IPS DF 19.7 (cell line): ENCODE measurements at regions not wholly inside any gene's neighbourhood (a gene's known extent, or its start where the extent isn't known, plus 50 kb on each side); places are given as distances from the start of the nearest gene placed in this dataset.

ENCODE experiments used
- DNase-seq: peaks from one replicate; pipeline ENCODE4 v3.0.0-alpha.2; 2013; ENCODE audit warnings: low read depth, low spot score

DNA sequence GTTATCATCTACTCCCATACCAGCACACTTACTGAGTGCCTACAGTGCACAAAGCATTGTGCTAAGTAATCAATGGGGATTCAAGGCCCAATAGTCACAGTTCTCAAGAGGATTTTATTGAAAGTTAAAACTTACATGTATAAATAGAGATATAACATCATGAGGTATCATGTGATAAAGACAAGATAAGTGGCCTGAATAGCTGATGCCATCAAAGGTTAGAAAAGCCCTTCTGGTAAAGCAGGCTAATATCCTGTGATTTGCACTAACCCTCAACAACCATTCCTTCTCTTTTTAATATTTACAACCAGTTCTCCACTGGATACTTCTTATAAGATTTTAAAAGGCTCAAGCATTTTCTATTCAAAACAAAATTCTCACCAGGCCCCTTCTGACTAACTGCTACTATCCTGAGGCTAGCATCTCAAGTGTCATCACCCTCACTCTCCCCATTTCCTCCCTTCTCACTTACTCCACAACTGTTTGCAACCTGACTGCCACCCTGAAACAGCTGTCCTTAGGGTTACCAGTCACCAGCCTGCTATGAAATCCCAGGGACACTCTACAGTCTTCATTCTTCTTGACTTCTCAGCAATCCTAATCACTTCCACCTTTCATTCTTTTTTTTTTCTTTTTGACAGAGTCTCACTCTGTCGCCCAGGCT is 377.9 kb downstream of the ENC1 start:
- no peak for DNase-seq

DNA sequence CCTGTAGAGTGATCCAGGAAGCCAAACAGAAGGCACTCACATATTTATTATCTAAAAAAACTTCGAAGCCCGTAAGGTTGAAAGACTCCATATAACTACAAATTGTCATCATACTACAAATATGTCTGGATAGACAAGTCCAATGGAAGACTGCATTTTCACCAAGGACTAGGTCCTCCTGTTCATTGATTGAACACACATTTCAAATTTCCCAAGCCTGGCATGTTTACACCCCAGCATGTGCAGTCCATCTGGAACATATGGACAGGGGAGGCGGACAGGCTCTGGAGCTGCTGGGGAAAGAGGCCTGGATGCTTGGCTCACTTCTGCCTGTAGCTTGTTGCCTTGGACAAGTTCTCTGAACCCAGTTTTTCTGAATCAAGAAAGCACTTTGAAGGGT is 378.7 kb downstream of the ENC1 start:
- no peak for DNase-seq

DNA sequence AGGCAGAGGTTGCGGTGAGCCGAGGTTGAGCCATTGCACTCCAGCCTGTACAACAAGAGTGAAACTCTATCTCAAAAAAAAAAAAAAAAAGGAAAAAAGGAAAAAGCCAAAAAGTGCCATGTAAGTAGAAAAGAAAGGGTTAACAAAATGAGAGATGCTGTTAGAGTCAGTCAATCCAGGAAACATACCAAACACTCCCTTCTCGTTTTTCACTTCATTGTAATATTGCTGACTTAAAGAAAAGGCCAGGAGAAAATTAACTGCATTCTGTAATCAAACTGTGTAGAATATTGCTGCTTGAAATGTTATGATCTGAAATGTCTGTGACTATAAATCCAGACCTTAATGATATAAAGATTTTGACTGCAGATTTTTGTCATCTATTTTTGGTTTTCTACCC is 379.1 kb downstream of the ENC1 start:
- DNase-seq: no peak

DNA sequence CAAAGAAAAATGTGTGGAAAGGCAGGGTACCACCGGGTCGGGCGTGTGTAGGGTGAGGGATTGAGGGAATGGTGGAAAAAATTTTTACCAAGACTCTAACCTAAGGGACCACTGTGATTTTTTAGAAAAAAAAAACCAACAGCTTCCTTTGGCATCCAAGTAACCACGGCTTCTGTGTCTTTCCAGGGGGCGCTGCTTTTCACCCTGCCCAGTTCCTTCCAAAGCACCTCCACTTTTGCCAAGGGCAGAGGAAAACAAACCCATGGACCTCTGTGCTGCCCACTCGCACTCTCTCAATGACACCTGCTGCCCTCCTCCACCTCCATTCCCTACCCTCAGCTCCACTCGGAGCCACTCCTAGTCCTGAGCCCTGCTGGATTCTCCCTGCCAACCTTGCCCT is 381.0 kb downstream of the ENC1 start:
- no peak for DNase-seq

DNA sequence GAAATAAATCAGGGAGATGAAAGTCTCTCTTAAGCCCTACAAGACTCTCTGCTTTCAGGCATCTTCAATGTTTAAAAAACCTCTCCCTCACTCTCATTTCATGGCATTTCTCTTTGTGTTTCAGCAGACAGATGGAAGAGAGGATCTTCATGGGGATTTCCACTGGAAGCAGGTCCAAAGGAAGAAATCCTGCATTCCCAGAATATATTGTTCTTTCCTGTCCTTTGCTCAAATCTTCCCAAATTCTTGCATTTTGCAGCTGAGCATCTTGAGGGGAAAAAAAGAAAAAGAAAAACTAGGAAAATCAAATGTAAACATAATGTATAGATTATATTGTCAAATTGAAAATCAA is 382.2 kb downstream of the ENC1 start:
- DNase-seq: no peak

DNA sequence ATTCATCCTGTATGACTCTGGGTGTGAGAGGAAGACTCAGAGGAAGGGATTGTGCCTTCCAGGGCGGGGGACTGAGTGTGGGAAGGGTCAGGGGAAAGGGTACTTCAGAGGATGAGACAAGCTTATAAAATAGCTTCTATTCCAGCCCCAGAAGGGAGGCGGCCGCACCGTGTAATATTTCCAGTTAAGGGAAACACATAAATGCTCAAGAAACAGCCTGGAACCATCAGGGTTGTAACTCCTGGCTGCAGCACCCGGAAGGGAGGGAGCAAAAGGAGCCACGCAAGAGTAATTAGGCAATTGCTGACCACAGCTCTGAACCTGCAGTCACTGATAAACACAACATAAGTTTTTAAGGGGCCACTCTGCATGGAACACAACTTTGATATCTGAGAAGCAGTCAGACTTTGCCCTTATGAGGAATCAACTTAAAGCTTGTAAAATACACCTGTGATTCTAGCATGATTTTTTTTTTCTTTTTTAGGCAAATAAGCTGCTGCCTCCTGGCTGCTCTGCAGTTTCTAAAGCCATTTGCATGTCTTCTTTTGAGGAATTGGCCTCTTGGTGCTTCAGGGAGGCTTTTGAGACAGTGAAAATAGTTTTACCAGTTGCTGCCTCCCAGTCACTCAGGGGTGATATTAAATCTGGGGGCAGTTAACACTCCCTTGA is 382.7 kb downstream of the ENC1 start:
- DNase-seq: no peak

DNA sequence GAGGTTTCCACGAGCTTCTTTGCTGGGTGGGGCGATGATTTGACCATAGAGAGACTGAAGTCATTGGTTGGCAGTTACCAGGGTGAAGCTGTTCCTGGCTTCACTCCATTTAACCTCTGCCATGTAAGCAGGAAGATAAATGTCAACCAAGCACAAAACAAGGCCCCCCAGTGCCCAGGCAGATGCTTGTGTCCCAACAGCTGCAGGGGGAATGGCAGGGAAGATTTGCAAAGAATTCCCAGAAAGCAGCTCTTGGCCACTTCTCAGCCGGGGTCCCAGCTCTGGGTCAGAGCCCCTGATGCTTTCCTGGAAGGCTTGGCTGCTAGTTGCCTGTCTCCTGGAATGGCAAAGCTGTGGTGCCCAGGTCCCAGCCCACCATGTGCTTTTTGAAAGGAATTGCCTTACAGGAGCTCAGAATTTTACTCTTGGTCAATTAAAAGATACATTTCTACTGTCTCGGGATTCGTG is 383.4 kb downstream of the ENC1 start:
- DNase-seq: no peak

DNA sequence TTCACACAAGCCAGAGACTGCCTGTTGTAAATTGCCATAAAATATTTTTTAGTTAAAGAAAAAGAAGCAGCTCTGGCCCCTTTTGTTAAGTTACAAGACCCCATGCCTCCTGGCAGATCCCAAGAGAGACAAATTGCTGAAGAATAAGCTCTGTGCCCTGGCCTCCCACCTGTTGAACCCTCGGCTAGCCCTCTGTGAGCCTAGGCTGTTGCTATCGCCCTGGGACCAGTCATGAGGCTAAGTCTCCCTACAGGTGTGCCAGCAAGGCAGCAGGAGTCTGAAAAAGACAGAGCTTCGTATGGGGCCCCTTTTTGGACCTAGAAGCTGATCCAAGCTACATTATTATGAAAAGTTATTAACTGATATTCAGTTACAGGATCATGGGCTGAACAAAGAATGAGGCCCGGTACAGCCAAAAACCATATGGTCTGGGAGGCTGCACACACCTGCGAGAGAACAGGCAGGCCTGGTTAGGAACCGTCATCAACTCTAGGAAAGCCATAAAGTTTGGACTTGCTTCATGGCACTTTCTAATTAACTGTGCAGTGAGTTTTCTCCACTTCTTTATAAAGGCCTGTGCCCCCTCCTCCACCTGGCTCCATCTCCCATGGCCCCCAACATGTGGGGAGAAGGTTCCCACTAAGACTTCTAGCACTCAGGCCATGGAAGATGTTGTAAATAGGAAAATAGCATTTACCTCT is 384.7 kb downstream of the ENC1 start:
- no peak for DNase-seq

DNA sequence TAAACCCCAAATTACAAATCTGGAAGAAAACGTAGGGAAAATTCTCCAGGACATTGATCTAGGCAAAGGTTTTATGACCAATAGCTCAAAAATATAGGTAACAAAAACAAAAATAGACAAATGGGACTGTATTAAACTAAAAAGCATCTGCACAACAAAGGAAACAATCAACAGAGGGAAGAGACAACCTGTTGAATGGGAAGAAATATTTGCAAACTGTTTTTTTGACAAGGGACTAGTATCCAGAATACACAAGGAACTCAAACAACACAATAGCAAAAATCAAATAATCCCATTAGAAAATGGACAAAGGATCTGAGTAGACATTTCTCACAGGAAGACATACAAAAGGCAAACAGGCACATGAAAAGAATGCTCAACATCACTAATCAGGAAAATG is 386.3 kb downstream of the ENC1 start:
- DNase-seq: no peak

DNA sequence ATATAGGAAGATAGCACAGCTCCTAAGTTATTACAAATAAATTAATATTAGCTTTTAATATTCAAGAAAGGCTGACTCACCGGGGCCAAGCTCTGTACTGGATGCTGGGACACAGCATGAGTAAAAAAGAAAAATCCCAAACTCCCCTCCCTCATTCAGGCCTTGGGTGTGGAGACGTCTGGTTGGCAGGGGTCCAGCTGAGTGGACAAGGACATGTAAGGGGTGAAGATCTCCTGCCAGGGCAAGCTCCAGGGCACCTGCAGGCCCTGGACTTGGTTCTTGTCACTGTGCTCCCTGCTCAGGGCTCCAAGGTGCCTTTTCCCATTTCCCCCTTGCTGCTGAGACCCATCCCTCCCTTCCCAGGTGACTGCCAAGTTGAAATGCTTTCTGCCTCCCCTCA is 388.5 kb downstream of the ENC1 start:
- no peak for DNase-seq

DNA sequence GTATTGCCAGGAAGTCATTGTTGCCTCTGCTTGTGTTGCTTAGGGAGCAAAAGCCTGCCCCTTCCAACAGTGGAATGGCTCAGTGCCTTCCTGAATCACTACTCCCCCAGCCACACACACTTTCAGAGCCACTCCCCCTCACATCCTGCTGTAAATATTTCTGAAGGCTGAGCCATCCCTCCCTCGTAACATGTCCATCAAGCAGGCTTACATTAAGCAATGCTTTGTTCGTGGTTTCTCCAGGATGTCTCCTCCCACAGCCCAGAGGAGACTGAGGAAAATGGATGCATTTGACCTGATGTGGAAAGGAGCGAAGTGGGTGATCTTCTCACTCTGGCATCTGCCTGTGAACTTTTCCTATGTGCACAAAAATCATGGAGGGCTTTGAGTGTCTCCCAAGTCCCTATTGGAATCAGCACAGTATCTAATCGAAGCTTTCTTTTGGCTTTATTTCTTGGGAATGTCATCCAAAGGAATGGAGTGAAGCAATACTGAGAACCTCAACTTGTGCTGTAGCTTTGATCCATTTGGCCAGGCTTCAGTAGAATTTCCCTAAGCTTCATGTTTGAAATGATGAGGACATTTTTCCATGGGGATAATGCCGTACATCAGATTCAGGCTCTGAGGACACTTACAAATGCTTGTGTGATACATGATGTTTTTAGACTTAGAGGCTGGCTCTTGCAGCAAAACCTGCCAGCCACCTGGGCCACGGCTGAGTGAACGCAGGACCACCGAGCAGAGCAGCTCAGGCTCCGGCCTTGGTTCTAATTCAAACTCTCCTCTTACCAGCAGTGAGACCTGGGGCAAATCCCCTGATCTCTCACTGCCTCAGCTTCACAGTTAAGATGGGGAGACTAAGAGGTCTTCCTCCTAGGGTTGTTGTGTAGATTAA is 389.1 kb downstream of the ENC1 start:
- DNase-seq: no peak

DNA sequence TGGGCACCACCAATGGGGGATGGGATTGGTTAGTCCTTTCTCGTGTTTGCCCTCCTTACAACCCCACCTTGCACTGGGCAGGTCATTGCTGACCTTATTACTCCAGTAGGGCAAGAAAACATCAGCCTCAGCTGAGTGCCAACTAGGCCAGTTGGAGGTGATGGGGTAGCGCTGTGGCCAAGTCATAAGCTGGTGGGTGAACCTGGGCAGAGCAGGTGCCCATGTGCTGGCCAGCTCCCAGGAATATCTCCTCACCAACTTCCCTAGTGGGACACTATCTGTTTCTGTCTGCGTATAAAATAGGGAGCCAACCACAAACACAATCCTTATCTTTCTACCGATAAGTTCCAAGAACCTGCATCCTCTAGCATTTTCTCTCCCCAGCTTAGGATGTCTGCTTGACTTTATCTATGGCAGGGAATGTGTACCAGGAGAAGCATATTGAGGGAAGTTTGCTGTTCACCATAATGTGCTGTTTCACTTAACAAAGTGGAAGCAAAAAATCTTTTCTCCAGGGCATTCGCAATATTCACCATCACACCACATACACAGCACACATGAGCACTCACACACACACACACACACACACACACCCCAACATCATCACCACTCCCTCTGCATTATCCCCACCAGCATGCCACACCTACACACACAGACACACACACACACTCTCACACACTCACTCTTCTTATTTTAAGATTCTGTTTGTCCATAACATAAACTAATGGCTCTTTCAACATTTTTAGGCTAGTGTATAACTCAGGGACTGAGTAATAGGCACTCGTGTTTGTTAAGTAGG is 390.0 kb downstream of the ENC1 start:
- DNase-seq: no peak

DNA sequence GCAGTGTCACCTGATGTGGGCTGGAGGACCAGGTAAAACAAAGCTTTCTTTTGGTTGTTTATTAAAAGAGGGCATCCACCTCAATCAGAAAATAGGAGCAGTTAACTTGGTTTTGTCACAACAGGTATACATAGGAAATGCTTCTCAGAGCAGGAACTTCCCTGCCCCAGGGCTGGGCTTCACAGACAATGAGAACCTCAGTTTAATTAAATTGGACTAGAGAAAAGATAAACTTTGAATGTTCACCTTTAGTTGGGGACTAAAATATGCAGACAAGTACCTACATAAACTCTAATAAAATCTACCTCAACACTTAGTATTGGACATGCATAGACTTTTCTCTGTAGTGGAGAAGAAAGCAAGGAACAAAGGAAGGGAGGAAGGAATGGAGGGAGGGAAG is 392.0 kb downstream of the ENC1 start:
- DNase-seq: no peak

DNA sequence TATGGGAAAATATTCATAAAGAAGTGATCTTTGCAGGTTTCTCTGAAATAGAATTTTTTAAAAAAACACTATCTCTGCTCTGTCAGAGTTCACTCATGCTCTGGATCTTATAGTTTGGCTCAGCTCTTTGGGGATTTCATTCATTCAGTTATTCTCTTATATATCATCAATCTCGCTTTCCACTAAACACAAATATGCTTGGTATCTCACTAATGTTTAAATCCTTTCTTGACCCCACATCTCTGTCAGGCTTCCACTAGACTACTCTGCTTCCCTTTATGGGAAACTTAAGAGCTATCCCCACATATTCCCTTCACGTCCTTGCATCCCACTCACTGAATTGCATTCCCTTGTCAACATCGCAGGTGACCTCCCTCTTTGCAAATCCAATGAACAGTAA is 396.1 kb downstream of the ENC1 start:
- DNase-seq: no peak

DNA sequence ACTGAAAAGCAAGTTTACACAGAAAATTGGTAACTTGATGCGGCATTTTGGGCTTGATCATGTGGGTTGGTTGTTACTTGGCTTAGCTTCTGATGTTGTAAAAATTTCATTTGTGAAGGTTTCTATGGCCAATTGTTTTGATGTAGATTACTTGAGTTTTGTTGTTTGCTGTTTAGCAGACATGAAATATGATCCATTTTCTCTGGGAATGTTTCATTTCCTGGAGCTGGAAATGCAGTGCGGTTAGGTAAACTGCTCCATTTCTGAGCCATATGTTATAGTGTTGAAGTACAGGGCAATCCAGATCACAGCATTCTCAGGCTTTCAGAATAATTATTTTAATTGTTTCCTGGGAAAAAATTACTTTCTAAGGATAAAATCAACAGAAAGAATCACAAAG is 396.9 kb downstream of the ENC1 start:
- DNase-seq: no peak

DNA sequence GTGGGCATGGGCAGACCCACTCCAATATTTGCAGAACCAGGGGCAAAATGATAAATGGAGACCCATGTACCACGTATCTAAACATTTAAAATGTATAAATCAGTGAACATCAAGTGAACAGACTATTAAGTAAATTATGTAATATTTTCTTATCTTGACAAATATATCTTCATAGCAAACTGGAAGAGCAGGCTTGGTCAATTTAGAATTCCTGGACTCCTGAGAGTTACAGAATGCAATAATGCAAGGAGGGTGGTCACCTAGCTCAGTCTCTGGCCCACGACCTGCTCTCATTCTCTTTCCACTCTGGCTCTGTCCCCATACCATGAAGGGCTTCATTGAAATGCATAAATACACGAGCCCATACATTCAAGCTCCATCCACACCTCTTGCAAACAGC is 398.0 kb downstream of the ENC1 start:
- DNase-seq: no peak

DNA sequence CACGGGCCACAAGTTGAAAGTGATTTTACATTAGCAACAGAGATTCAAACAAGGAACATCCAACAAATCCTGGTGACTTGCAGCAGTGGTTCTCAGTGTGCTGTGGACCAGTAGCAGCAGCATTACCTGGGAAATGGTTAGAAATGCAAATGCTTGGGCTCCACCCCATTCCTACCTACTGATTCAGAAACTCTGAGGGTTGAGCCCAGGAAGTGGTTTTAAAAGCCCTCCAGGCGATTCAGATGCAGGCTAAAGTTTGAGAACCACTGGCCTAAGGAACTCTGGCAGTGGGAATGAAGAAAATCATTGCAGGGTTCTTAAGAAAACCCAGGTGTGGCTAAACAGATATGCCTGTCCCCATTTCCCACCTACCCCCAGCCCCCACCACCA is 398.8 kb downstream of the ENC1 start:
- DNase-seq: no peak

DNA sequence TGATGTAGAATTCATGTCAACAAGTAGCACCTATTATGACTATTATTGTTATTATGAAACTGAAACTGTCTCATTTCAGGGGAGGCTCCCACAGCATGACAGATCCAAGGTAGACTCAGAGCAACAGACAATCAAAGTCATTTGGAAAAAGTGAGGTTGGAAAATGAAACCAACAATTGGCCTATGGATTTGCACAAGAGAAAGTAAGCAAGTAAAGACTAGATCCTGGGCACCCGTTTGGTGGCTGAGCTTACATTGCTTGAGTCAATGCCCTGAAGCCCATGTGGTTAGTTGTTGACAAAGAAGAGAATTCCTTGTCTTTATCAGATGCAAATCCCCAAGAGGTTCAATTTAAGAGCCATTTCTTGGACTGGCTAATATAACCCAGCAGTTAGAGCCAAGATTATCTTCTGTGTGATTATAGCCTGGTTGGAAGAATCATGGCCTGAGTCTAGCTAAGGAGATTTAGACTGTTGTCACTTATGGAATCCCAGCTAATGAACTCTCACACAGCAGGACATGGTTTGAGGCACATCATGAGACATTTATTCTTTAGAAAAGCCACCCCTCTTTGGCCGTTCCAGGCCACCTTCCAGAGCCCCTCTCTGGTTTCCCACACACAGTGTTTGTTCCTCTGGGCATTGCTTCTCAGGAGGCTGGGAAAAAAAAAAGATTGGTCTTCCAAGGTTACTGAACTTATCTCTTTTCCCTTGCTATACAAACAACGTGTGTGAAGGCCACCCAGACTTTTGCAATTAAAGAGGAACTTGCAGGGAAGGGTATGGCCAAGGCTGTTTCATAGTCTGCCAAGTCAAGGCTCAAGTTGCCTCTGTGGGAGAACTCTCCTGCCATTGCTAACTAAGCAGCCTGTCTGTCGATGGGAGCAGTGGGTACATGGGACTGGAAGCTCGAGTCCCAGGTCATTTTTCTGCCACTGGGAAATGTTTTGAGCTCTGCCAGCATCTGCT is 399.5 kb downstream of the ENC1 start:
- no peak for DNase-seq

DNA sequence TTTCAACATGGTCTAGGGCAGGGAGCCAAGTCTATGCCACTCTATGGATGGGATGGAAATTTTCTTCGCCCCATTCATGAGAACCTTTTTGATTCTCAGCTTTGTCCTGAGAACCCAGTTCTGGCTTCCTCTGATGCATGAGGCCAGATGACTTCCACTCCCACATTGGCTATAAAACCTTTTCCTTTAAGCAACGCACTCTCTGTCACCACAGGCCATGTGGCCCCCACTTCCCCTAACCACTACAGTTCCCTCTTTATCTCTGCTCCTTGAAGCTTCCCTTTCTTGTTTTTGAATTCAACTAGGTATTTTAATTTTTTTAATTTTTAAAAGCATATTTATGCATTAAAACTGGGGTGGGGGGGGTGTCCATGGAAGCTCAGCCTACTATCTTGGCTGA is 401.3 kb downstream of the ENC1 start:
- DNase-seq: no peak

DNA sequence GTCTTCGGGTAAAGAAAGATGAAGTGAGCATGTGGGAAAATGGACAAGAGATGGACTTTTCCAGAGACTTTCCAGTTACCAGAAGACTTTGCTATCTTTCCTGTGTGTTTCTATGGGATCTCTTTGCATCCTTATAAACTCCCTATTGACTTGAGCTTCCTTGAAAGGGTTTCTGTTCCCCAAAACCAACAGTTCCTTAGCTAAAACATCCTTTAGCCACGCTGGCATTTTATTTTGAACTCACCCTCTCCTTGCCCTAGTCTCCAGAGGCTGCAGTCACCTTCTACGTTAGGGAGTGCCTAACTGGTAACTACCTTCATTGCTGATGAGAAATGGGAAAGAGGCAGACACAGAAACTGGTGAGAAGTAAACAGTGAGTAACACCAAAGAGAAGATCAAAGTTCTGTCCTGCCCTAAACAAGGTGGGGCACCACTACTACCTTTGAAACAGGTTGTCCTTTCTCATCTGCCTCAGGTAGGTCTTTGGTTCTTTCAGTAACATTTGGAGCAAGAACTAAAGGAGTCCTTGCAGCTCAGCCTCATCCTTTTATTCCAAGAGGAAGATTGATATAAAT is 402.9 kb downstream of the ENC1 start:
- DNase-seq: no peak
